Right lobe of liver (tissue), 6 donors: ENCODE measurements at regions not wholly inside any gene's neighbourhood (a gene's known extent, or its start where the extent isn't known, plus 50 kb on each side); places are given as distances from the start of the nearest gene placed in this dataset.

Source experiments
- ATAC-seq, 4 donors: fragments of 200-7000 bp; cut with Tn5 transposase; one replicate each; pipeline ENCODE4 v1.9.1; 2020; ENCODE audit warnings: mild to moderate bottlenecking in 4 of 4, moderate library complexity in 4 of 4
- DNase-seq, 3 donors: peaks; one replicate each; pipeline ENCODE4 v3.0.0-alpha.2; 2020
- H3K27ac ChIP-seq, 3 donors: fragments of 200-600 bp; one replicate each; pipeline ENCODE4 v1.8.0; 2022
- H3K27me3 ChIP-seq, 2 donors: fragments of 200-600 bp; one replicate each; pipeline ENCODE4 v1.8.0; 2022
- H3K36me3 ChIP-seq, 4 donors: fragments of 200-600 bp; sonication (generic) in 1 of 4; one replicate each; pipeline versions ENCODE4 v1.5.1 to v1.8.0; 2017 to 2022; ENCODE audit warnings: control low read depth in 1 of 4
- H3K4me1 ChIP-seq, 4 donors: fragments of 200-600 bp; sonication (generic) in 1 of 4; one replicate each; pipeline versions ENCODE4 v1.5.1 to v1.8.0; 2017 to 2022; ENCODE audit warnings: control low read depth in 1 of 4
- H3K4me3 ChIP-seq, 3 donors: fragments of 200-600 bp; one replicate each; pipeline ENCODE4 v1.8.0; 2022
- H3K9me3 ChIP-seq, 4 donors: fragments of 200-600 bp; sonication (generic) in 1 of 4; one replicate each; pipeline versions ENCODE4 v1.5.1 to v1.8.0; 2017 to 2022; ENCODE audit warnings: control low read depth in 1 of 4
- CTCF ChIP-seq, 4 donors: fragments of 200-600 bp in 3 of 4; fragments of 450-650 bp in 1 of 4; IDR thresholded peaks; one replicate each; pipeline versions ENCODE4 v1.5.1 to v1.8.0; 2016 to 2022; ENCODE audit warnings: antibody characterized with exemption in 4 of 4, mild to moderate bottlenecking in 2 of 4
- POLR2A ChIP-seq: fragments of 450-650 bp; IDR thresholded peaks from one replicate; pipeline ENCODE4 v1.6.1; 2017; ENCODE audit warnings: antibody characterized with exemption, mild to moderate bottlenecking
- WGBS: methylation state at CpG from one replicate; pipeline ENCODE4 v1.1.6; 2018; ENCODE audit warnings: low coverage, low lambda C conversion rate; ENCODE audit not compliant: insufficient coverage; ENCODE audit errors: missing lambda C conversion rate; 5-methylcytosine and 5-hydroxymethylcytosine counted together
- intact Hi-C, 2 donors: fragments of 100-400 bp; cut with DNase I; formaldehyde crosslinking; loops; one replicate each; pipeline versions ENCODE4 v1.11.2 to v1.14.1; 2022
- donor health status: DM: no; HTN: yes; CAD: no.
- donor health status: DM: no; HTN: no; CAD: no.
- donor health status: DM: no; HTN: no; CAD: no.
- donor health status: DM: no; HTN: yes; CAD: no.
- donor health status: DM: no; HTN: yes; CAD: no.

GRCh38 chr2:21690005-21690404 lies 566.2 kb downstream of the TDRD15 start:
- Histone ChIP-seq H3K9me3 (no peaks in the 10 kb centered on the region), H3K36me3 (no peaks in the 10 kb centered on the region), H3K27me3 (no peaks in the 10 kb centered on the region), H3K4me1 (no peaks in the 10 kb centered on the region), H3K4me3 (no peak overlapping the region), H3K27ac (no peak overlapping the region)
- TF ChIP-seq POLR2A: no peak
- TF ChIP-seq CTCF (IDR thresholded peaks at IDR 0.05): no peak
- intact Hi-C loops: no loop called here
- ATAC-seq: no peak
- DNase-seq: no peak

DNA sequence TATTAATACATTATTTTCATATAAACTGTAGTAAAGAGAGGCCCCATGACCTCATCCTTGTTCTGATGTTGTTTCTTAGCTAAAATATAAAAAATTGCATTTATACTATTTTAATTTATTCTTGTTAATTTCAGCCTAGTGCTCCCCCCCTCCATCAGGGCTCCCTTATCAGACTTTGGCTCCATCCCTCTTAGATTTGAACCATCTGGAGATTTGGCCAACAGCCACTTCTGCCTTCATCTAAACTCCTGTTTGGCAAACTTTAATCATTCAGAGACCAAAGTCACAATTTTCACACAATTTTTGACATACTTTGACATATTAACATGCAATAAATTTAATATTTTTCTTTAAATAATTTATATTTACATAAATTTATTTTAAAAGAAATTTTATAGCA lies 569.3 kb downstream of the TDRD15 start:
- TF ChIP-seq POLR2A: no peak
- TF ChIP-seq CTCF (IDR thresholded peaks at IDR 0.05): no peak
- no peak for DNase-seq
- no peak overlapping the region for H3K4me3 ChIP-seq
- H3K27ac ChIP-seq: no peak overlapping the region
- H3K27me3 ChIP-seq: no peaks in the 10 kb centered on the region
- H3K4me1 ChIP-seq: no peaks in the 10 kb centered on the region
- no peaks in the 10 kb centered on the region for H3K9me3 ChIP-seq
- H3K36me3 ChIP-seq: no peaks in the 10 kb centered on the region
- ATAC-seq: no peak
- intact Hi-C loops: no loop called here

- Histone ChIP-seq H3K4me3 (no peak overlapping the region), H3K27me3 (no peaks in the 10 kb centered on the region), H3K4me1 (no peaks in the 10 kb centered on the region), H3K27ac (no peak overlapping the region), H3K36me3 (no peaks in the 10 kb centered on the region), H3K9me3 (no peaks in the 10 kb centered on the region)
- ATAC-seq: no peak
- 68% methylated on average over 3 of the region's 3 CpGs for WGBS
- intact Hi-C loops: no loop called here
- DNase-seq: no peak
- TF ChIP-seq CTCF (IDR thresholded peaks at IDR 0.05) (no peak), POLR2A (no peak)
Observed at GRCh38 chr2:21694079-21694878, 570.5 kb downstream of the TDRD15 start.

DNA sequence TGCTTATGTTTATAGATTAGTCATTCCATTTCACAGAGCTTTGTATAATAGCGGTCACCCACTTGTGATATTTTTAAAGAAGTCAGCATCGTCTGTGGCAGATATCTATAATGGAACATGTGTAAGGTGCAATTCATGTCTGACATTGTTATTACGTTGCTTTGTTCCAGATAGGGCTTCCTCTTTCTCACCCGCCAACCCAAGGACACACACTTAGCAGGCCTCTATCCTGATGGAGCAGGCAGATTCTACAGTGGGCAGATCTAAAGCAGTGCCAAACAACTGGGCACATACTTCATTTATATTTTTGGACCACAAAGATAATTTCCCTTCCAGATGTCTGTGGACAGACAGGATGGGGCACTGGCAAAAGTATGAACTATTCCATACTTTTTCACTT lies 573.1 kb downstream of the TDRD15 start:
- Histone ChIP-seq H3K4me3 (no peak overlapping the region), H3K9me3 (no peaks in the 10 kb centered on the region), H3K36me3 (no peaks in the 10 kb centered on the region), H3K4me1 (no peaks in the 10 kb centered on the region), H3K27me3 (no peaks in the 10 kb centered on the region), H3K27ac (no peak overlapping the region)
- WGBS: 71% methylated on average over 4 of the region's 4 CpGs
- no peak for ATAC-seq
- intact Hi-C loops: no loop called here
- TF ChIP-seq POLR2A: no peak
- no peak for TF ChIP-seq CTCF (IDR thresholded peaks at IDR 0.05)
- DNase-seq: no peak

GRCh38 chr2:21700644-21701043 lies 576.9 kb downstream of the TDRD15 start:
- no peaks in the 10 kb centered on the region for H3K9me3 ChIP-seq
- no peaks in the 10 kb centered on the region for H3K27me3 ChIP-seq
- H3K4me1 ChIP-seq: no peaks in the 10 kb centered on the region
- intact Hi-C loops: no loop called here
- ATAC-seq: no peak
- no peaks in the 10 kb centered on the region for H3K36me3 ChIP-seq
- no peak overlapping the region for H3K27ac ChIP-seq
- no peak overlapping the region for H3K4me3 ChIP-seq
- TF ChIP-seq POLR2A (no peak), CTCF (IDR thresholded peaks at IDR 0.05) (no peak)
- no peak for DNase-seq
